ENCODE measurements at regions not wholly inside any gene's neighbourhood (a gene's known extent, or its start where the extent isn't known, plus 50 kb on each side); places are given as distances from the start of the nearest gene placed in this dataset.
A peak's percentile ranks its signal among the peaks of the same experiment; 100 is the strongest.

GRCh38 chr3:168688267-168688666 lies 592.5 kb upstream of the GOLIM4 start:
- no TSS peak for BruUV-seq (replicated peaks)
- H3K9me3 ChIP-seq (ENCODE audit: insufficient read depth, low read depth), result no peaks in the 10 kb centered on the region
- no peaks in the 10 kb centered on the region for H3K79me2 ChIP-seq (ENCODE audit: low read depth)
- no peaks in the 10 kb centered on the region for H3F3A ChIP-seq (ENCODE audit: insufficient read depth, low read depth)
- no peaks in the 10 kb centered on the region for H4K20me1 ChIP-seq (ENCODE audit: insufficient read depth)
- H3K4me2 ChIP-seq, result no peak overlapping the region
- ChIA-PET CTCF (no interaction called here), POLR2A (ENCODE audit: unreplicated experiment) (no interaction called here)
- no peak overlapping the region for H3K4me3 ChIP-seq
- no peaks in the 10 kb centered on the region for H3K9me2 ChIP-seq (ENCODE audit: insufficient read depth)
- H3K27me3 ChIP-seq (ENCODE audit: insufficient read depth, low read depth), result no peaks in the 10 kb centered on the region
- no peak overlapping the region for H2AFZ ChIP-seq
- H3K36me3 ChIP-seq (ENCODE audit: low read depth), result no peaks in the 10 kb centered on the region
- TF ChIP-seq CTCF (conservative IDR thresholded peaks at IDR 0.05) (no peak), EZH2 (IDR thresholded peaks at IDR 0.05; ENCODE audit: low read depth) (no peak)
- DNase-seq, result no peak
- no peak overlapping the region for H3K27ac ChIP-seq
- intact Hi-C loops (cut with micrococcal nuclease; ENCODE audit: unreplicated experiment), result no loop called here
- no peaks in the 10 kb centered on the region for H3K4me1 ChIP-seq (replicated peaks; ENCODE audit: insufficient read depth)

- ChIA-PET CTCF (no interaction called here), POLR2A (ENCODE audit: unreplicated experiment) (no interaction called here)
- BruUV-seq (replicated peaks), result no TSS peak
- Histone ChIP-seq H2AFZ (peak overlapping the region; percentile 19; the same call in 1 of the 2 replicates), H3K27ac (no peak overlapping the region), H3K27me3 (ENCODE audit: insufficient read depth, low read depth) (no peaks in the 10 kb centered on the region), H3K9me2 (ENCODE audit: insufficient read depth) (no peaks in the 10 kb centered on the region), H3K4me1 (replicated peaks; ENCODE audit: insufficient read depth) (no peaks in the 10 kb centered on the region), H3K4me2 (no peak overlapping the region), H4K20me1 (ENCODE audit: insufficient read depth) (no peaks in the 10 kb centered on the region), H3F3A (ENCODE audit: insufficient read depth, low read depth) (no peaks in the 10 kb centered on the region), H3K36me3 (ENCODE audit: low read depth) (no peaks in the 10 kb centered on the region), H3K79me2 (ENCODE audit: low read depth) (no peaks in the 10 kb centered on the region), H3K4me3 (no peak overlapping the region), H3K9me3 (ENCODE audit: insufficient read depth, low read depth) (no peaks in the 10 kb centered on the region)
- TF ChIP-seq CTCF (conservative IDR thresholded peaks at IDR 0.05) (no peak), EZH2 (IDR thresholded peaks at IDR 0.05; ENCODE audit: low read depth) (no peak)
- intact Hi-C loops (cut with micrococcal nuclease; ENCODE audit: unreplicated experiment), result no loop called here
- DNase-seq, result no peak
Measured at GRCh38 chr3:168684519-168684918, 588.8 kb upstream of the GOLIM4 start.

GRCh38 chr3:168678730-168679129 lies 583.0 kb upstream of the GOLIM4 start:
- no peak overlapping the region for H3K27ac ChIP-seq
- no peaks in the 10 kb centered on the region for H3F3A ChIP-seq (ENCODE audit: insufficient read depth, low read depth)
- no peak for TF ChIP-seq EZH2 (IDR thresholded peaks at IDR 0.05; ENCODE audit: low read depth)
- intact Hi-C loops (cut with micrococcal nuclease; ENCODE audit: unreplicated experiment), result no loop called here
- no peak for DNase-seq
- H3K36me3 ChIP-seq (ENCODE audit: low read depth), result no peaks in the 10 kb centered on the region
- CTCF ChIA-PET, result no interaction called here
- BruUV-seq (replicated peaks), result no TSS peak
- no peaks in the 10 kb centered on the region for H4K20me1 ChIP-seq (ENCODE audit: insufficient read depth)
- no peaks in the 10 kb centered on the region for H3K9me3 ChIP-seq (ENCODE audit: insufficient read depth, low read depth)
- no peak overlapping the region for H3K4me2 ChIP-seq
- POLR2A ChIA-PET (ENCODE audit: unreplicated experiment), result no interaction called here
- no peaks in the 10 kb centered on the region for H3K9me2 ChIP-seq (ENCODE audit: insufficient read depth)
- no peaks in the 10 kb centered on the region for H3K27me3 ChIP-seq (ENCODE audit: insufficient read depth, low read depth)
- no peak overlapping the region for H2AFZ ChIP-seq
- H3K4me3 ChIP-seq, result no peak overlapping the region
- no peaks in the 10 kb centered on the region for H3K79me2 ChIP-seq (ENCODE audit: low read depth)
- H3K4me1 ChIP-seq (replicated peaks; ENCODE audit: insufficient read depth), result no peaks in the 10 kb centered on the region

- ChIA-PET POLR2A (ENCODE audit: unreplicated experiment) (no interaction called here), CTCF (interaction anchor here (0.6 kb wide), 2 partner anchors 98 to 1291 kb away, joined by 5 to 6 read pairs; partner anchors contain the start of gene ZBBX)
- intact Hi-C loops (cut with micrococcal nuclease; ENCODE audit: unreplicated experiment), result no loop called here
Measured at GRCh38 chr3:168671091-168671490, 575.4 kb upstream of the GOLIM4 start.

More at GRCh38 chr3:168671091-168671490, 575.4 kb upstream of the GOLIM4 start:
- Histone ChIP-seq H3K9me3 (ENCODE audit: insufficient read depth, low read depth) (no peaks in the 10 kb centered on the region), H3K27me3 (ENCODE audit: insufficient read depth, low read depth) (no peaks in the 10 kb centered on the region), H4K20me1 (ENCODE audit: insufficient read depth) (no peaks in the 10 kb centered on the region), H3K27ac (no peak overlapping the region), H3K9me2 (ENCODE audit: insufficient read depth) (no peaks in the 10 kb centered on the region), H3K36me3 (ENCODE audit: low read depth) (no peaks in the 10 kb centered on the region), H3K4me1 (replicated peaks; ENCODE audit: insufficient read depth) (no peaks in the 10 kb centered on the region), H3F3A (ENCODE audit: insufficient read depth, low read depth) (no peaks in the 10 kb centered on the region), H3K4me2 (no peak overlapping the region), H3K79me2 (ENCODE audit: low read depth) (no peaks in the 10 kb centered on the region), H2AFZ (no peak overlapping the region), H3K4me3 (no peak overlapping the region)
- no TSS peak for BruUV-seq (replicated peaks)
- TF ChIP-seq EZH2 (IDR thresholded peaks at IDR 0.05; ENCODE audit: low read depth), result no peak
- TF ChIP-seq CTCF (conservative IDR thresholded peaks at IDR 0.05), result no peak
- peak in 1 of 2 experiments; percentile 20 for DNase-seq

Data from PC-9 (cell line).